Activated T-cell treated with anti-CD3 and anti-CD28 coated beads, Interleukin-2, amount 50 U/mL, for 4 hours (primary cell): ENCODE measurements at regions not wholly inside any gene's neighbourhood (a gene's known extent, or its start where the extent isn't known, plus 50 kb on each side); places are given as distances from the start of the nearest gene placed in this dataset.

ENCODE experiments used
- ATAC-seq, 2 donors: fragments of 200-7000 bp; cut with Tn5 transposase; one replicate each; pipeline ENCODE4 v1.10.0; 2021
- DNase-seq: peaks from one replicate; pipeline ENCODE4 v3.0.0-alpha.2; 2020
- H3K27me3 Mint-ChIP-seq: one replicate; pipeline ENCODE4 v1.8.0; 2021; ENCODE audit warnings: low read depth, mixed read lengths
- H3K36me3 Mint-ChIP-seq: one replicate; pipeline ENCODE4 v1.8.0; 2022; ENCODE audit warnings: mixed read lengths; ENCODE audit not compliant: insufficient read depth
- H3K4me1 Mint-ChIP-seq: one replicate; pipeline ENCODE4 v1.8.0; 2021; ENCODE audit warnings: low read depth, mixed read lengths
- H3K4me3 Mint-ChIP-seq: one replicate; pipeline ENCODE4 v1.8.0; 2021; ENCODE audit warnings: mild to moderate bottlenecking, moderate library complexity, mixed read lengths
- H3K9me3 Mint-ChIP-seq: one replicate; pipeline ENCODE4 v1.8.0; 2021; ENCODE audit warnings: mixed read lengths

- DNase-seq (no peak), ATAC-seq (no peak)
- Mint-ChIP-seq H3K36me3 (no peaks in the 10 kb centered on the region), H3K4me3 (no peak overlapping the region), H3K4me1 (peaks cover 4% of the 10 kb centered on the region), H3K9me3 (no peaks in the 10 kb centered on the region), H3K27me3 (no peaks in the 10 kb centered on the region)
These were observed 68.2 kb upstream of the CHD1 start for GRCh38 chr5:98997000-98997399.

- Mint-ChIP-seq H3K9me3 (no peaks in the 10 kb centered on the region), H3K4me1 (peaks cover 7% of the 10 kb centered on the region), H3K27me3 (no peaks in the 10 kb centered on the region), H3K36me3 (no peaks in the 10 kb centered on the region), H3K4me3 (no peak overlapping the region)
- DNase-seq: no peak
- ATAC-seq: no peak
These were observed 65.8 kb upstream of the CHD1 start for GRCh38 chr5:98994611-98995010.

GRCh38 chr5:98993512-98993911, 64.7 kb upstream of the CHD1 start:
- no peak for ATAC-seq
- no peaks in the 10 kb centered on the region for H3K9me3 Mint-ChIP-seq

DNA sequence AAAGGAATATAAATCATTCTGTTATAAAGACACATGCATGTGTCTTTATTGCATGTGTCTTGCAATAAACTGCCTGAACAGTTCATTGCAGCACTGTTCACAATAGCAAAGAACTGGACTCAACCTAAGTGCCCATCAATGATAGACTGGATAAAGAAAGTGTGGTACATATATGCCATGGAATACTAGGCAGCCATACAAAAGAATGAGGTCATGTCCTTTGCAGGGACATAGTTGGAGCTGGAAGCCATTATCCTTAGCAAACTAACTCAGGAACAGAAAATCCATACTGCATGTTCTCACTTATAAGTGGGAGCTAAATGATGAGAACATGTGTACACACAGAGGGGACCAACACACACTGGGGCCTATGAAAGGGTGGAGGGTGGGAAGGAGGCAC, 63.7 kb upstream of the CHD1 start:
- Mint-ChIP-seq H3K4me1 (peaks cover 9% of the 10 kb centered on the region), H3K4me3 (no peak overlapping the region), H3K27me3 (no peaks in the 10 kb centered on the region), H3K9me3 (no peaks in the 10 kb centered on the region), H3K36me3 (no peaks in the 10 kb centered on the region)
- no peak for DNase-seq
- no peak for ATAC-seq

More at GRCh38 chr5:98993512-98993911, 64.7 kb upstream of the CHD1 start:
- Mint-ChIP-seq H3K4me3 (no peak overlapping the region), H3K27me3 (no peaks in the 10 kb centered on the region), H3K4me1 (peaks cover 9% of the 10 kb centered on the region), H3K36me3 (no peaks in the 10 kb centered on the region)
- DNase-seq: no peak

DNA sequence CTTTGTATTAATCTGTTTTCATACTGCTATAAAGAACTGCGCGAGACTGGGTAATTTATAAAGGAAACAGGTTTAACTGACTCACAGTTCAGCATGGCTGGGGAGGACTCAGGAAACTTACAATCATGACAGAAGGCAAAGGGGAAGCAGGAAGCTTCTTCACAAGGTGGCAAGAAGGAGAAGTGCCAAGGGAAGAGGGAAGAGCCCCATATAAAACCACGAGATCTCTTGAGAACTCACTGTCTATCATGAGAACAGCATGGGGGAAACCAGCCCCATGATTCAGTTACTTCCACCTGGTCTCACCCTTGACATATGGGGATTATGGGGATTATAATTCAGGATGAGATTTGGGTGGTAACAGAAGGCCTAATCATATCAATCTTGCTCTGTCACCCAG, 60.9 kb upstream of the CHD1 start:
- no peaks in the 10 kb centered on the region for H3K27me3 Mint-ChIP-seq
- peaks cover 9% of the 10 kb centered on the region for H3K4me1 Mint-ChIP-seq
- no peaks in the 10 kb centered on the region for H3K9me3 Mint-ChIP-seq
- H3K4me3 Mint-ChIP-seq: no peak overlapping the region
- DNase-seq: no peak
- ATAC-seq: no peak
- no peaks in the 10 kb centered on the region for H3K36me3 Mint-ChIP-seq

- ATAC-seq (no peak), DNase-seq (no peak)
- Mint-ChIP-seq H3K36me3 (no peaks in the 10 kb centered on the region), H3K4me3 (no peak overlapping the region), H3K4me1 (peaks cover 9% of the 10 kb centered on the region), H3K27me3 (no peaks in the 10 kb centered on the region), H3K9me3 (no peaks in the 10 kb centered on the region)
These were observed 57.8 kb upstream of the CHD1 start for GRCh38 chr5:98986587-98986986.

GRCh38 chr5:98982880-98983279, 54.1 kb upstream of the CHD1 start:
- Mint-ChIP-seq H3K9me3 (no peaks in the 10 kb centered on the region), H3K4me1 (no peaks in the 10 kb centered on the region), H3K36me3 (no peaks in the 10 kb centered on the region), H3K4me3 (no peak overlapping the region), H3K27me3 (no peaks in the 10 kb centered on the region)
- ATAC-seq (no peak), DNase-seq (no peak)
